ENCODE measurements at regions not wholly inside any gene's neighbourhood (a gene's known extent, or its start where the extent isn't known, plus 50 kb on each side); places are given as distances from the start of the nearest gene placed in this dataset.

GRCh38 chr10:36564433-36564832 lies 561.0 kb upstream of the ANKRD30A start:
- Histone ChIP-seq H3K36me3 (ENCODE audit: control insufficient read depth, insufficient read depth, low read length) (no peaks in the 10 kb centered on the region), H3K4me2 (ENCODE audit: extremely low read depth, insufficient read depth, low read length) (no peak overlapping the region), H3K27ac (ENCODE audit: insufficient read depth, low read length) (no peak overlapping the region), H3K9ac (ENCODE audit: insufficient read depth, low read length) (no peak overlapping the region), H3K4me3 (replicated peaks in 1 of 4; ENCODE audit: control extremely low read depth in 1 of 4, insufficient read depth in 1 of 4, low read depth in 3 of 4, low read length in 4 of 4) (no peak overlapping the region), H4K20me1 (ENCODE audit: control insufficient read depth, extremely low read depth, insufficient read depth, low read length) (no peaks in the 10 kb centered on the region), H2AFZ (ENCODE audit: low read length) (no peak overlapping the region), H3K9me3 (ENCODE audit: control insufficient read depth, insufficient read depth, low read depth, low read length) (no peaks in the 10 kb centered on the region), H3K4me1 (ENCODE audit: control insufficient read depth, extremely low read depth, insufficient read depth, low read length) (no peaks in the 10 kb centered on the region), H3K27me3 (ENCODE audit: control insufficient read depth, insufficient read depth, low read length) (no peaks in the 10 kb centered on the region), H3K79me2 (ENCODE audit: control insufficient read depth, insufficient read depth, low read length) (no peaks in the 10 kb centered on the region)
- DNase-seq (ENCODE audit: low read depth in 2 of 2) = no peak
- TF ChIP-seq EZH2 (IDR thresholded peaks at IDR 0.05; ENCODE audit: low read length, missing control alignments) (no peak), CTCF (conservative IDR thresholded peaks at IDR 0.05 in 1 of 2, IDR thresholded peaks at IDR 0.05 in 1 of 2; ENCODE audit: low read depth in 1 of 2, low read length in 2 of 2) (no peak)

- no peak overlapping the region for H2AFZ ChIP-seq (ENCODE audit: low read length)
- no peaks in the 10 kb centered on the region for H3K27me3 ChIP-seq (ENCODE audit: control insufficient read depth, insufficient read depth, low read length)
- no peaks in the 10 kb centered on the region for H3K9me3 ChIP-seq (ENCODE audit: control insufficient read depth, insufficient read depth, low read depth, low read length)
- no peak overlapping the region for H3K9ac ChIP-seq (ENCODE audit: insufficient read depth, low read length)
- H4K20me1 ChIP-seq (ENCODE audit: control insufficient read depth, extremely low read depth, insufficient read depth, low read length) = no peaks in the 10 kb centered on the region
- H3K4me3 ChIP-seq (replicated peaks in 1 of 4; ENCODE audit: control extremely low read depth in 1 of 4, insufficient read depth in 1 of 4, low read depth in 3 of 4, low read length in 4 of 4) = no peak overlapping the region
- H3K36me3 ChIP-seq (ENCODE audit: control insufficient read depth, insufficient read depth, low read length) = no peaks in the 10 kb centered on the region
- peak; percentile 3 to 66 for DNase-seq (ENCODE audit: low read depth in 2 of 2)
- no peak overlapping the region for H3K4me2 ChIP-seq (ENCODE audit: extremely low read depth, insufficient read depth, low read length)
- no peak overlapping the region for H3K27ac ChIP-seq (ENCODE audit: insufficient read depth, low read length)
- no peak for TF ChIP-seq CTCF (conservative IDR thresholded peaks at IDR 0.05 in 1 of 2, IDR thresholded peaks at IDR 0.05 in 1 of 2; ENCODE audit: low read depth in 1 of 2, low read length in 2 of 2)
- TF ChIP-seq EZH2 (IDR thresholded peaks at IDR 0.05; ENCODE audit: low read length, missing control alignments) = no peak
- no peaks in the 10 kb centered on the region for H3K4me1 ChIP-seq (ENCODE audit: control insufficient read depth, extremely low read depth, insufficient read depth, low read length)
- no peaks in the 10 kb centered on the region for H3K79me2 ChIP-seq (ENCODE audit: control insufficient read depth, insufficient read depth, low read length)
Observed at GRCh38 chr10:36559412-36560400, 565.7 kb upstream of the ANKRD30A start.

DNA sequence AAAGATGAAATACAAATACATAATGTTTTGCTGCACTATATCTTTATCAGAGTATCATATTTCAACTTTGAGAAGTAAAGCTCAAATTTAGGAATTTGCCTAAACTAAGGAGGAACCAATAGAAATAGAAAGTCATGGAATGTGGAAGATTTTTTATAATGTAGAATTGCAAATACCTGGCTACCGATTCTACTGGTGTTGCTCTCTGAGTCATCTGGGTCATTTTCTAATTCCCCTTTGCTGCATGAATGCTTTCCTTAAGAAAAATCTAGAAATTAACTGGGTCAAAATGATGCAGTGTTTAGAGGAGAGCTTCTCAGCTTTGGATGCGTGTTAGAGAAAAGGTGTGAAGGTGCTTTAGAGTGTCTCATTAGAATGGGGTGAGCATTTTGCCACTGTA lies 568.9 kb upstream of the ANKRD30A start:
- Histone ChIP-seq H3K4me1 (ENCODE audit: control insufficient read depth, extremely low read depth, insufficient read depth, low read length) (no peaks in the 10 kb centered on the region), H3K27me3 (ENCODE audit: control insufficient read depth, insufficient read depth, low read length) (no peaks in the 10 kb centered on the region), H3K4me2 (ENCODE audit: extremely low read depth, insufficient read depth, low read length) (no peak overlapping the region), H2AFZ (ENCODE audit: low read length) (no peak overlapping the region), H4K20me1 (ENCODE audit: control insufficient read depth, extremely low read depth, insufficient read depth, low read length) (no peaks in the 10 kb centered on the region), H3K9me3 (ENCODE audit: control insufficient read depth, insufficient read depth, low read depth, low read length) (no peaks in the 10 kb centered on the region), H3K36me3 (ENCODE audit: control insufficient read depth, insufficient read depth, low read length) (no peaks in the 10 kb centered on the region), H3K79me2 (ENCODE audit: control insufficient read depth, insufficient read depth, low read length) (no peaks in the 10 kb centered on the region), H3K4me3 (replicated peaks in 1 of 4; ENCODE audit: control extremely low read depth in 1 of 4, insufficient read depth in 1 of 4, low read depth in 3 of 4, low read length in 4 of 4) (no peak overlapping the region), H3K27ac (ENCODE audit: insufficient read depth, low read length) (no peak overlapping the region), H3K9ac (ENCODE audit: insufficient read depth, low read length) (no peak overlapping the region)
- TF ChIP-seq CTCF (conservative IDR thresholded peaks at IDR 0.05 in 1 of 2, IDR thresholded peaks at IDR 0.05 in 1 of 2; ENCODE audit: low read depth in 1 of 2, low read length in 2 of 2) (no peak), EZH2 (IDR thresholded peaks at IDR 0.05; ENCODE audit: low read length, missing control alignments) (no peak)
- peak in 1 of 2 donors; percentile 19 for DNase-seq (ENCODE audit: low read depth in 2 of 2)

All from fibroblast of lung (primary cell).